Transverse colon (tissue), 4 donors: ENCODE measurements at regions not wholly inside any gene's neighbourhood (a gene's known extent, or its start where the extent isn't known, plus 50 kb on each side); places are given as distances from the start of the nearest gene placed in this dataset.
"Not testable (repeated sequence)": the region's sequence is repeated elsewhere in the genome, so short reads cannot be mapped to it uniquely, and the experiment has no call there.

Source experiments
- DNase-seq: peaks from one replicate; pipeline ENCODE4 v3.0.0-alpha.2; 2019
- H3K27ac ChIP-seq, 4 donors: fragments of 200-600 bp; sonication (generic); 2 replicates each; pipeline ENCODE4 v1.5.1; 2016 to 2018; ENCODE audit warnings: inconsistent platforms in 4 of 4
- H3K27me3 ChIP-seq: fragments of 200-600 bp; sonication (generic); 2 replicates; pipeline ENCODE4 v1.5.1; 2017; ENCODE audit warnings: inconsistent platforms
- H3K36me3 ChIP-seq, 4 donors: fragments of 200-600 bp; sonication (generic); 2 replicates each; pipeline ENCODE4 v1.5.1; 2017 to 2019; ENCODE audit warnings: inconsistent platforms in 4 of 4
- H3K4me1 ChIP-seq, 4 donors: fragments of 200-600 bp; sonication (generic); 2 replicates each; pipeline ENCODE4 v1.5.1; 2017 to 2020; ENCODE audit warnings: inconsistent platforms in 4 of 4
- H3K4me3 ChIP-seq, 4 donors: fragments of 200-600 bp; sonication (generic); 1 replicate in 1 of 4; 2 replicates in 3 of 4; pipeline versions ENCODE4 v1.5.1 to v1.6.1; 2017 to 2019; ENCODE audit warnings: inconsistent platforms in 4 of 4
- H3K9me3 ChIP-seq, 2 donors: fragments of 200-600 bp; sonication (generic); 2 replicates each; pipeline ENCODE4 v1.5.1; 2017 to 2019; ENCODE audit warnings: inconsistent platforms in 2 of 2
- CTCF ChIP-seq, 5 experiments: fragments of 200-600 bp in 3 of 5; fragments of 450-650 bp in 2 of 5; sonication (generic) in 3 of 5; IDR thresholded peaks; 1 replicate in 2 of 5; 2 replicates in 3 of 5; pipeline ENCODE4 v1.5.1; 2016 to 2017; ENCODE audit warnings: antibody characterized with exemption in 5 of 5, inconsistent platforms in 3 of 5, mild to moderate bottlenecking in 2 of 5, moderate library complexity in 1 of 5
- EP300 ChIP-seq: sonication (generic); formaldehyde crosslinking; IDR thresholded peaks from one replicate; pipeline ENCODE4 v1.6.1; 2017; ENCODE audit warnings: antibody characterized with exemption, low read depth
- POLR2A ChIP-seq: fragments of 450-650 bp; IDR thresholded peaks from one replicate; pipeline ENCODE4 v1.6.1; 2016; ENCODE audit warnings: antibody characterized with exemption, mild to moderate bottlenecking, moderate library complexity
- POLR2AphosphoS5 ChIP-seq, 3 donors: sonication (generic); formaldehyde crosslinking; IDR thresholded peaks; one replicate each; pipeline ENCODE4 v1.6.1; 2016; ENCODE audit warnings: antibody characterized with exemption in 3 of 3
- WGBS, 2 donors: methylation state at CpG; one replicate each; pipeline ENCODE4 v1.1.5; 2018; ENCODE audit warnings: low coverage in 1 of 2; 5-methylcytosine and 5-hydroxymethylcytosine counted together
- in situ Hi-C, 4 donors: fragments of 200-750 bp; cut with MboI; loops; one replicate each; pipeline versions ENCODE4 v1.15.0 to v1.15.1; 2017; ENCODE audit warnings: low sequenced_read_pairs in 3 of 4, low pct_ligation_motif_present in 1 of 4, low pct_unique_long_range_greater_than_20kb in 1 of 4
- intact Hi-C: fragments of 100-400 bp; cut with DNase I; formaldehyde crosslinking; loops from one replicate; pipeline ENCODE4 v1.15.1; 2023; ENCODE audit warnings: low total_unique reads

GRCh38 chr13:103469771-103470170, 403.6 kb upstream of the SLC10A2 start:
- Histone ChIP-seq H3K4me3 (no peak overlapping the region), H3K27me3 (no peaks in the 10 kb centered on the region), H3K36me3 (no peaks in the 10 kb centered on the region), H3K9me3 (no peaks in the 10 kb centered on the region), H3K4me1 (no peaks in the 10 kb centered on the region), H3K27ac (no peak overlapping the region)
- 87 to 92% methylated on average over 1 of the region's 1 CpG for WGBS, 2 donors
- intact Hi-C loops (no loop called here), in situ Hi-C loops (no loop called here)
- DNase-seq, result no peak
- TF ChIP-seq POLR2A, result no peak
- TF ChIP-seq EP300, result no peak
- TF ChIP-seq POLR2AphosphoS5 (IDR thresholded peaks at IDR 0.05), result no peak
- no peak for TF ChIP-seq CTCF (IDR thresholded peaks at IDR 0.05)

GRCh38 chr13:103466761-103467160, 400.5 kb upstream of the SLC10A2 start:
- in situ Hi-C loops, result no loop called here
- intact Hi-C loops, result no loop called here
- TF ChIP-seq EP300 (no peak), CTCF (IDR thresholded peaks at IDR 0.05) (no peak)

GRCh38 chr13:103460246-103460645, 394.0 kb upstream of the SLC10A2 start:
- DNase-seq, H3K27ac ChIP-seq, in situ Hi-C loops, H3K27me3 ChIP-seq, H3K36me3 ChIP-seq, H3K4me1 ChIP-seq, intact Hi-C loops, H3K9me3 ChIP-seq, H3K4me3 ChIP-seq: not testable (repeated sequence)
- 67 to 68% methylated on average over 2 to 3 of the region's 3 CpGs for WGBS, 2 donors

More at GRCh38 chr13:103466761-103467160, 400.5 kb upstream of the SLC10A2 start:
- no peak overlapping the region for H3K27ac ChIP-seq
- DNase-seq, result no peak
- no peaks in the 10 kb centered on the region for H3K27me3 ChIP-seq
- 81% methylated on average over 5 of the region's 5 CpGs; no CpG with 5 or more reads in 1 of the 2 donors for WGBS, 2 donors
- no peaks in the 10 kb centered on the region for H3K9me3 ChIP-seq
- no peak overlapping the region for H3K4me3 ChIP-seq
- H3K36me3 ChIP-seq, result no peaks in the 10 kb centered on the region
- H3K4me1 ChIP-seq, result no peaks in the 10 kb centered on the region

GRCh38 chr13:103457050-103457449, 390.8 kb upstream of the SLC10A2 start:
- intact Hi-C loops, H3K4me3 ChIP-seq, H3K9me3 ChIP-seq, H3K27me3 ChIP-seq, H3K36me3 ChIP-seq, DNase-seq, in situ Hi-C loops, H3K27ac ChIP-seq, H3K4me1 ChIP-seq: not testable (repeated sequence)
- 94 to 100% methylated on average over 1 to 14 of the region's 14 CpGs for WGBS, 2 donors

GRCh38 chr13:103451656-103452055, 385.4 kb upstream of the SLC10A2 start:
- H3K9me3 ChIP-seq, result no peaks in the 10 kb centered on the region
- no peak overlapping the region for H3K4me3 ChIP-seq
- no peak overlapping the region for H3K27ac ChIP-seq
- intact Hi-C loops, result no loop called here
- no peaks in the 10 kb centered on the region for H3K27me3 ChIP-seq
- no peaks in the 10 kb centered on the region for H3K4me1 ChIP-seq
- in situ Hi-C loops, result no loop called here
- WGBS, 2 donors, result 75 to 79% methylated on average over 2 of the region's 2 CpGs
- TF ChIP-seq POLR2AphosphoS5 (IDR thresholded peaks at IDR 0.05) (no peak), EP300 (no peak), POLR2A (no peak), CTCF (IDR thresholded peaks at IDR 0.05) (no peak)
- no peak for DNase-seq
- no peaks in the 10 kb centered on the region for H3K36me3 ChIP-seq
